Activated CD8-positive, alpha-beta T cell treated with anti-CD3 and anti-CD28 coated beads, Interleukin-2, amount 10 ng/mL, durations not matched to agents 7 days and 5 days (primary cell): ENCODE measurements at regions not wholly inside any gene's neighbourhood (a gene's known extent, or its start where the extent isn't known, plus 50 kb on each side); places are given as distances from the start of the nearest gene placed in this dataset.
"Not testable (repeated sequence)": the region's sequence is repeated elsewhere in the genome, so short reads cannot be mapped to it uniquely, and the experiment has no call there.

Source experiments
- ATAC-seq: fragments of 150-1000 bp; cut with Tn5 transposase; one replicate; pipeline ENCODE4 v1.10.0; 2021; ENCODE audit warnings: moderate library complexity
- CTCF ChIA-PET: fragments of 350-600 bp; sonication (Branson Sonifier 250); formaldehyde crosslinking; loops from one replicate; lab custom pipeline; 2021; ENCODE audit warnings: antibody characterized with exemption; lab: Charles Lee
- POLR2A ChIA-PET: fragments of 350-600 bp; sonication (Branson Sonifier 250); formaldehyde crosslinking; loops from one replicate; lab custom pipeline; 2021; ENCODE audit warnings: antibody characterized with exemption; lab: Charles Lee
- DNase-seq: peaks from one replicate; pipeline ENCODE4 v3.0.0-alpha.2; 2020
- H3K27ac Mint-ChIP-seq: one replicate; pipeline ENCODE4 v1.8.0; 2021; ENCODE audit warnings: mild to moderate bottlenecking, mixed read lengths
- H3K27me3 Mint-ChIP-seq: one replicate; pipeline ENCODE4 v1.8.0; 2021; ENCODE audit warnings: low read depth, mixed read lengths
- H3K36me3 Mint-ChIP-seq: one replicate; pipeline ENCODE4 v1.8.0; 2021; ENCODE audit warnings: low read depth, mixed read lengths
- H3K4me1 Mint-ChIP-seq: one replicate; pipeline ENCODE4 v1.8.0; 2021; ENCODE audit warnings: low read depth, mixed read lengths
- H3K4me3 Mint-ChIP-seq: one replicate; pipeline ENCODE4 v1.8.0; 2021; ENCODE audit warnings: mild to moderate bottlenecking, mixed read lengths
- H3K9me3 Mint-ChIP-seq: one replicate; pipeline ENCODE4 v1.8.0; 2022; ENCODE audit warnings: mixed read lengths; ENCODE audit not compliant: insufficient read depth

- Mint-ChIP-seq H3K27me3 (no peaks in the 10 kb centered on the region), H3K9me3 (peaks cover 36% of the 10 kb centered on the region), H3K27ac (no peak overlapping the region), H3K4me3 (no peak overlapping the region), H3K4me1 (no peaks in the 10 kb centered on the region), H3K36me3 (no peaks in the 10 kb centered on the region)
- CTCF ChIA-PET: no interaction called here
- POLR2A ChIA-PET: no interaction called here
- no peak for DNase-seq
- ATAC-seq: no peak
Observed at GRCh38 chr5:28666110-28666509, 1627.7 kb upstream of the CDH9 start.

GRCh38 chr5:28648108-28648507 lies 1609.7 kb upstream of the CDH9 start:
- H3K9me3 Mint-ChIP-seq: peaks cover 14% of the 10 kb centered on the region
- H3K4me1 Mint-ChIP-seq: no peaks in the 10 kb centered on the region
- ATAC-seq (no peak), DNase-seq (no peak)
- H3K4me3 Mint-ChIP-seq: no peak overlapping the region
- no peaks in the 10 kb centered on the region for H3K36me3 Mint-ChIP-seq
- H3K27me3 Mint-ChIP-seq: no peaks in the 10 kb centered on the region
- no peak overlapping the region for H3K27ac Mint-ChIP-seq
- POLR2A ChIA-PET: no interaction called here
- CTCF ChIA-PET: no interaction called here

GRCh38 chr5:28632607-28633006 lies 1594.2 kb upstream of the CDH9 start:
- DNase-seq (no peak), ATAC-seq (no peak)
- CTCF ChIA-PET: no interaction called here
- Mint-ChIP-seq H3K36me3 (no peaks in the 10 kb centered on the region), H3K9me3 (peaks cover 14% of the 10 kb centered on the region), H3K4me3 (no peak overlapping the region), H3K4me1 (no peaks in the 10 kb centered on the region), H3K27me3 (no peaks in the 10 kb centered on the region), H3K27ac (no peak overlapping the region)
- POLR2A ChIA-PET: no interaction called here

- no peaks in the 10 kb centered on the region for H3K4me1 Mint-ChIP-seq
- H3K4me3 Mint-ChIP-seq: no peak overlapping the region
- no peak for ATAC-seq
- POLR2A ChIA-PET: no interaction called here
- peaks cover 24% of the 10 kb centered on the region for H3K9me3 Mint-ChIP-seq
- H3K36me3 Mint-ChIP-seq: no peaks in the 10 kb centered on the region
- H3K27me3 Mint-ChIP-seq: no peaks in the 10 kb centered on the region
- DNase-seq: no peak
- CTCF ChIA-PET: no interaction called here
- no peak overlapping the region for H3K27ac Mint-ChIP-seq
Observed at GRCh38 chr5:28603869-28604268, 1565.5 kb upstream of the CDH9 start.

- no peaks in the 10 kb centered on the region for H3K27me3 Mint-ChIP-seq
- H3K4me1 Mint-ChIP-seq: no peaks in the 10 kb centered on the region
- peaks cover 24% of the 10 kb centered on the region for H3K9me3 Mint-ChIP-seq
- ATAC-seq (no peak), DNase-seq (no peak)
- ChIA-PET POLR2A (no interaction called here), CTCF (no interaction called here)
- no peak overlapping the region for H3K4me3 Mint-ChIP-seq
- no peaks in the 10 kb centered on the region for H3K36me3 Mint-ChIP-seq
- no peak overlapping the region for H3K27ac Mint-ChIP-seq
Observed at GRCh38 chr5:28602429-28602828, 1564.0 kb upstream of the CDH9 start.

- H3K36me3 Mint-ChIP-seq, DNase-seq, H3K27me3 Mint-ChIP-seq, H3K4me1 Mint-ChIP-seq, H3K27ac Mint-ChIP-seq, CTCF ChIA-PET, POLR2A ChIA-PET, ATAC-seq, H3K4me3 Mint-ChIP-seq: not testable (repeated sequence)
- peaks cover 20% of the 10 kb centered on the region for H3K9me3 Mint-ChIP-seq
Observed at GRCh38 chr5:28596707-28597106, 1558.3 kb upstream of the CDH9 start.

- ChIA-PET CTCF (no interaction called here), POLR2A (no interaction called here)
- Mint-ChIP-seq H3K9me3 (peaks cover 32% of the 10 kb centered on the region), H3K27me3 (no peaks in the 10 kb centered on the region), H3K4me3 (no peak overlapping the region), H3K4me1 (no peaks in the 10 kb centered on the region), H3K27ac (no peak overlapping the region), H3K36me3 (no peaks in the 10 kb centered on the region)
- DNase-seq (no peak), ATAC-seq (no peak)
Observed at GRCh38 chr5:28580616-28581015, 1542.2 kb upstream of the CDH9 start.

- no peaks in the 10 kb centered on the region for H3K36me3 Mint-ChIP-seq
- H3K9me3 Mint-ChIP-seq: peaks cover 32% of the 10 kb centered on the region
- no peak overlapping the region for H3K27ac Mint-ChIP-seq
- no peaks in the 10 kb centered on the region for H3K27me3 Mint-ChIP-seq
- no peaks in the 10 kb centered on the region for H3K4me1 Mint-ChIP-seq
- ATAC-seq (no peak), DNase-seq (no peak)
- no peak overlapping the region for H3K4me3 Mint-ChIP-seq
- ChIA-PET POLR2A (no interaction called here), CTCF (no interaction called here)
Observed at GRCh38 chr5:28576022-28576421, 1537.6 kb upstream of the CDH9 start.

GRCh38 chr5:28575368-28575767 lies 1537.0 kb upstream of the CDH9 start:
- peaks cover 31% of the 10 kb centered on the region for H3K9me3 Mint-ChIP-seq
- no peaks in the 10 kb centered on the region for H3K27me3 Mint-ChIP-seq
- DNase-seq: no peak
- H3K27ac Mint-ChIP-seq: no peak overlapping the region
- ChIA-PET CTCF (no interaction called here), POLR2A (no interaction called here)
- no peak overlapping the region for H3K4me3 Mint-ChIP-seq
- ATAC-seq: no peak
- H3K4me1 Mint-ChIP-seq: no peaks in the 10 kb centered on the region
- H3K36me3 Mint-ChIP-seq: no peaks in the 10 kb centered on the region

- Mint-ChIP-seq H3K4me1 (no peaks in the 10 kb centered on the region), H3K36me3 (no peaks in the 10 kb centered on the region), H3K27me3 (no peaks in the 10 kb centered on the region), H3K27ac (no peak overlapping the region), H3K4me3 (no peak overlapping the region), H3K9me3 (peaks cover 31% of the 10 kb centered on the region)
- CTCF ChIA-PET: no interaction called here
- DNase-seq (no peak), ATAC-seq (no peak)
- POLR2A ChIA-PET: no interaction called here
Observed at GRCh38 chr5:28574606-28575005, 1536.2 kb upstream of the CDH9 start.

- H3K9me3 Mint-ChIP-seq: peaks cover 20% of the 10 kb centered on the region
- ChIA-PET POLR2A (no interaction called here), CTCF (no interaction called here)
- DNase-seq (no peak), ATAC-seq (no peak)
- no peak overlapping the region for H3K4me3 Mint-ChIP-seq
- H3K4me1 Mint-ChIP-seq: no peaks in the 10 kb centered on the region
- no peaks in the 10 kb centered on the region for H3K36me3 Mint-ChIP-seq
- no peaks in the 10 kb centered on the region for H3K27me3 Mint-ChIP-seq
- H3K27ac Mint-ChIP-seq: no peak overlapping the region
Observed at GRCh38 chr5:28567048-28567447, 1528.7 kb upstream of the CDH9 start.

GRCh38 chr5:28561522-28561921 lies 1523.1 kb upstream of the CDH9 start:
- Mint-ChIP-seq H3K9me3 (peaks cover 23% of the 10 kb centered on the region), H3K27ac (no peak overlapping the region), H3K4me3 (no peak overlapping the region), H3K27me3 (no peaks in the 10 kb centered on the region), H3K4me1 (no peaks in the 10 kb centered on the region), H3K36me3 (no peaks in the 10 kb centered on the region)
- DNase-seq: no peak
- ATAC-seq: no peak
- POLR2A ChIA-PET: no interaction called here
- CTCF ChIA-PET: no interaction called here

- H3K27me3 Mint-ChIP-seq: no peaks in the 10 kb centered on the region
- peaks cover 30% of the 10 kb centered on the region for H3K9me3 Mint-ChIP-seq
- no peaks in the 10 kb centered on the region for H3K4me1 Mint-ChIP-seq
- DNase-seq: no peak
- H3K27ac Mint-ChIP-seq: no peak overlapping the region
- no peak overlapping the region for H3K4me3 Mint-ChIP-seq
- ATAC-seq: no peak
- ChIA-PET CTCF (no interaction called here), POLR2A (no interaction called here)
- H3K36me3 Mint-ChIP-seq: no peaks in the 10 kb centered on the region
Observed at GRCh38 chr5:28558196-28558595, 1519.8 kb upstream of the CDH9 start.
